GM18508 (cell line): ENCODE measurements at regions not wholly inside any gene's neighbourhood (a gene's known extent, or its start where the extent isn't known, plus 50 kb on each side); places are given as distances from the start of the nearest gene placed in this dataset.
"Not testable (repeated sequence)": the region's sequence is repeated elsewhere in the genome, so short reads cannot be mapped to it uniquely, and the experiment has no call there.

Source experiments
- ATAC-seq: cut with Tn5 transposase; IDR thresholded peaks from one replicate; pipeline ENCODE4 v1.9.1; 2021; ENCODE audit warnings: moderate number of reproducible peaks; ENCODE audit not compliant: insufficient read depth, unreplicated experiment

GRCh38 chr1:185681034-185681633 lies 53.1 kb upstream of the HMCN1 start:
- no peak for ATAC-seq

DNA sequence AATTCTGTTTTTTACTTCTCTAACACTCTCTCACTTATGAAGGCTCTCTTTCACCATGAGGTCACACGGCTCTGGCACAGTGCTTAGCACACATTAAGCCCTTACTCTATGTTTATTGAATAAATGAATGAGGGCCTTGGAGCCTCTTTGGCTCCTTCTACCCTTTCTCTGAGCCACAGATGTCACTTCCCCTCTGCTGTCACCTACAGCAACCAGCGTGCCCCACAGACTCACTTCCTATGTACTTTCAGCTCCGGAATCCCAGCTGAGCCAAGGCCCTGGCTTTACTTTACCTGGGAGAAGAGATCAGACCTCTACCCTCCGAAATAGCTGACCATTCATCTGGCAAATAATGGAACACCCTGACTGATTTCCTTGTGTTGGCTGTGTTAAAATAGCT lies 53.7 kb upstream of the HMCN1 start:
- no peak for ATAC-seq

DNA sequence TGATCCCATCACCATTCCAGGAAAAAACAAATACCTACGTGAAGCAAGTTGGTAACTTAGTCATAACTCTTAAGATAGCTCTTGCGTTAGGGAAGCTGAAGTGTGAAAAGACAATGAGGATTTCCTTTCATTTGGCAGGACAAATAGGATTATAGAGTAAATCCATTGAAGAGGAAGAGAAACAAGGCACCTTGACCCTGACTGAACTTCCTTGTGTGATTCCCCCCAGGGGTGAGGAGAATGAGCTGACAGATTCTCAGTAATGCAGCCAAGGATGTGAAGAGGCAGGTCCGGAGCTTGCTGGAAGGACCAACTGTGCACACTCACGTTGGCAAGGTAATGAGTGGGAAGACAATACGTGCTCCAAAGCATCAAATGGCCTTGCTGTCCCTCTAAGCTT lies 55.0 kb upstream of the HMCN1 start:
- ATAC-seq = no peak

DNA sequence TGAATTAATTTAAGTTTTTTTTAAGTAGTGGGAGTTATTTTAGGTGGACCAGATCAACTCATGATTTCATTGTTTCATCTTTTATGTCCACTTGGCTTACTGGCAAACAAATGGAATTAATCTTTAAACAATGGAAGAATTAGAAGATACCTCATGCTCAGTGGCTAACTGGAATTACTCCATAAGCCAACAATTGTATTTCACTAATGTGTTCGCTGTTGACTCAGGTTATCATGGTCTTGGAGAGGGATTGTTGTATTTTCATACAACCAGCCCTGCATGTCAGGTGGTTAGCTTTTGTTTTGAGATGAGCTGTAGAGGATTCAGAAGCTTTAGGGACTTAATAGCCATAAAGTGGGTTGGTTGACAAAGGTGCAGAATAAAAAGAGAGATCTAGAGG lies 57.2 kb upstream of the HMCN1 start:
- no peak for ATAC-seq

DNA sequence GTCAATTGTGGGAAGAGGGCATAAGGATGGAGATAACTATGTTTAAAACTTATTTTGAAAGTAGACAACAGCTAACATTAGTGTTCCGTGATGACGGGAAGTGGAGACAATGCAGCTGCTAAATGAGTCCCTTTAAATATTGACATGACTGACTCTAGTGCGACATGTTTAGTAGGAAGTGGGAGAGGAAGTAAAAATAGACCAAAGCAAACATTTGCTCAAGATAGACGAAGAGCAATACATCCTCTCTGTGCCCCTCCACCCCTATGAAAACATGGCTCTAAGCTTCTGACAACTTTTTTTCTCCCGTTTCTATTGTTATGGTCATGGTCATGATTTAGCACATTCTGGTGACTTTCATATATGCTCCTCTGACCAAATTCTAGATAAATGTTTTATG lies 60.0 kb upstream of the HMCN1 start:
- no peak for ATAC-seq

- ATAC-seq = no peak
Measured at GRCh38 chr1:185672719-185673360, 61.4 kb upstream of the HMCN1 start.

- ATAC-seq = peak; percentile 66
Measured at GRCh38 chr1:185670187-185670627, 64.0 kb upstream of the HMCN1 start.

GRCh38 chr1:185668013-185668412 lies 66.2 kb upstream of the HMCN1 start:
- ATAC-seq = no peak

DNA sequence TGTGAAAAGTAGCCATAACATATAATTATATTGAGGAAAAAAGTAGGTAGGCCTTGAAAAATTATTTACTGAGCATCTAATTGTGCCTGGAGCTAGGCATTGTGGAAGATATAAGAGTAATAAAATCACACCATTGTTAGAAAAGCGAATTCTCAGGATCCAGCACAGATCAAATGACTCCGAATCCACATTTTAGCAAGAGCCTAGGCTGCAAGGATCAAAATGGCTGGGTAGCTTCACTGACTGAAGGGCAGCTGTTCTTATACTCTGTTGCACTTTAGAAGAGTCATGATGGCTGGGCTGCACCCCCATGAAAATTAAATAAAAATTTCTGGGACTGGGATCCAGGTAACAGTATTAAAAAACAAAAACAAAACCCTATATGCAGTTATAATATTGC lies 67.6 kb upstream of the HMCN1 start:
- ATAC-seq = no peak

DNA sequence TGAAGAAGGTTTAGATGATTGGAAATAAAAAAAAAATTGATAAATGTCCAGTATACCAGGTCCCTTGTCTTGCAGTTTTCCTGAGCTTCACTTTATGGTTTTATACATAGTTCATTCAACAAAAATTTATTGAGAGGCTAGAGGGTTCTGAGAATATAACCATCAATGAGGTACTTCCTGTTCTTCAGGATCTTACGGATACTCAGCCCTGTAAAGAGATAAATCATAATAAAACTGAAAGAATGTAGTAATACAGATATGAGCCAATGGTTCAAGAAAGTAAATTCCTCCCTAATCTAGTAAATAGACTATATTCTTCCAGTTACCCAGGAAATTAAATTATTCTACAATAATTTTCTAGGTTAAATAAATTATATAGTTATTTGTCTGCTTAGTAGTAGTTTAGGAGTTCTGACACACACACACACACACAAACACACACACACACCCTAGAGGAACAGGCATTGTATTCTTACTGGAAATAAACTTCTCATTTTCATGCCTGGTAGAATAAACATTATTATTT lies 70.4 kb upstream of the HMCN1 start:
- no peak for ATAC-seq

GRCh38 chr1:185663332-185663731 lies 70.9 kb upstream of the HMCN1 start:
- no peak for ATAC-seq

DNA sequence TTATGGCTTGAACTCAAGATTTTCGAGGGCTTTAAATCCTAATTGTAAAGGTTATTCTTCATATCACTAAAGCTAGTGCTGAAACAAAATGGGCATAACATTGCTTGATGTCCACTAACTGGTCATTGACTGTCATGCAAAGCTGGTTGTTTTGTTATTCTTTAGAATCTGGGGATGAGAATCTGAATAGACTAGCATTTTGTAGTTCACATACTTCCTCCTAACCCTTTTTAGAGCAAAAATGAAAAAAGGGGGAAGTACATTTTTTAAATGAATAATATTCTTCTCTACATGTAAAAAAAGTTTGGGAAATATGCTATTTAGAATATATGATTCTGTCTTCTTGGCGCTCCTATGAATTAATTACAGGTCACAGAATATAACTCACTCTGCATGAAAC lies 72.2 kb upstream of the HMCN1 start:
- no peak for ATAC-seq

- ATAC-seq = no peak
Measured at GRCh38 chr1:185656663-185657062, 77.5 kb upstream of the HMCN1 start.

DNA sequence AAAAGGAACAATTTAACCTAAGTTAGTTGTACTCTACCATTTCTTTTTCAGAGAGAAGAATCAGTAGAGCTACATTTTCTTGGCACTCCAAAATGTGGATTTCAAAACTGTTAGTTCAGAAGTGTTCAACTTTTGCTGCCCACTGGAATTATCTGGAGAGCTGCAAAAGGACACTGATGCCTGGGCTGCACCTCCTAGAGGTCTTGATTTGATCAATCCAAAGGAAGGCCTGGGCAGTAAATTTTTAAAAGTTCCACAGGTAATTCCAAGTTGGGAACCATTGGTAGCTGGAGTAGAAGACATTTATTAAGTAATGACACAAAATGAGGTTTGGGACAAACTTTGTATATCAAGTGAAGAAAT lies 79.3 kb upstream of the HMCN1 start:
- no peak for ATAC-seq

DNA sequence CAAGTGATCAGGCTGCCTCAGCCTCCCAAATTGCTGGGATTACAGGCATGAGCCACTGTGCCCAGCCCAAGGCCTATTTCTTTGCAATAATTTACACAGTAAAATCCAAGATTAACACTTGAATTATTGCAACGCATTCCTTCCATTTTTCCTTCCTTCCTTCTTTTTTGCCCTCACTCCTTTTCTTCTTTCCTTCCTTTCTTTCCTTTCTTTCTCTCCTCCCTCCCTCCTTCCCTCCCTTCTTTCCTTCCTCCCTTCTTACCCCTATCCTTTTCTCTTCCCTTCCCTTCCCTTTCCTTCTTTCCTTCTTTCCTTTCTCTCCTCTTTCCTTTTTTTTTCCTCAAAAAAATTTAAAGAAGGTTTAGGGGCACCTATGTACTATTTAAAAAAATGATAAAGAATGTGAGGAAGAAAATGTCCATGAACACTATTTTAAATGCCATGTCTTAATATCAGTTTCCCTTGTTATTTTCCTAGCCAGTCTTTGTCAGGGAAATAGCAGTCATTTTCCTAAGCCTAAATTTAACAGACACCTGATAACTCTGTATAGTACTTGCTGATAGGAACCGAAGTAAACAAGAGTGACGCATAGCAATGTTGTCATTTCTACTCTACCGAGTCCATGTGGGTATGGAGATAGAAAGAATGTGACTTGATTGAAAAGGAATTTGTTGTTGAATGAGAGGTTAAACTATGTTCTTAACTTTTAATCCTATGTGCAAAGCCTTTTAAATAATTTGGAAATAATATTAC lies 79.8 kb upstream of the HMCN1 start:
- no peak for ATAC-seq

GRCh38 chr1:185653615-185654014 lies 80.6 kb upstream of the HMCN1 start:
- no peak for ATAC-seq

- ATAC-seq = no peak
Measured at GRCh38 chr1:185652348-185652747, 81.8 kb upstream of the HMCN1 start.

DNA sequence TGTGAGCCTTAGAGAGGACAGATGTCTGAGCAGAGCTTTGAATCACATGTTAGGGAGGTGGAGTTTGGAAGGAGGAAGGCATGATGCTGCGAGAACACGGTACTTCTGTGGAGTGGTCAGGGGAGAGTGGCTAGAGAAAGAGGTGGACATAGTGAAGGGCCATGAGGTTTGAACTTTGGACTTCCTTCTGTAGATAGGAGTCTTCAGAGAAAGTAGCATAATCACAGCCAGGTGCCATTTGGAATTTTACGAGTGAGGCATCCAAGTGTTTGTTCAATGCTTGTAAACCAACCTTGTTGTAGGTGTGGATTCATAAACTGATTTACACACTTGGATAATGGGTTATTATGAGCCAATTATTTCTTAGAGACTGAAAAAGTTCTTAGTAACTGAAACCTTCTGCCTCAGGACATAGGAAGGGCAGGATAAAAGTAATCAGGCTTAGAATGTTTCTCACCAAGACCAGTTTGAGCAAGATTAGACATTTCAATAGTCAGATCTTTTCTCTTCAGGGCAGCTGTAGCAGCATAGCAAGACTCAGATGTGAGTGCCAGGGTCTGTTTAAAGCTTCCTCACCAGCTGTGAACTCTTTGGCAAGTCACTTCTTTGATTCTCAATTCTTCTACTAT lies 83.5 kb upstream of the HMCN1 start:
- no peak for ATAC-seq

GRCh38 chr1:185648858-185649589 lies 85.2 kb upstream of the HMCN1 start:
- no peak for ATAC-seq

DNA sequence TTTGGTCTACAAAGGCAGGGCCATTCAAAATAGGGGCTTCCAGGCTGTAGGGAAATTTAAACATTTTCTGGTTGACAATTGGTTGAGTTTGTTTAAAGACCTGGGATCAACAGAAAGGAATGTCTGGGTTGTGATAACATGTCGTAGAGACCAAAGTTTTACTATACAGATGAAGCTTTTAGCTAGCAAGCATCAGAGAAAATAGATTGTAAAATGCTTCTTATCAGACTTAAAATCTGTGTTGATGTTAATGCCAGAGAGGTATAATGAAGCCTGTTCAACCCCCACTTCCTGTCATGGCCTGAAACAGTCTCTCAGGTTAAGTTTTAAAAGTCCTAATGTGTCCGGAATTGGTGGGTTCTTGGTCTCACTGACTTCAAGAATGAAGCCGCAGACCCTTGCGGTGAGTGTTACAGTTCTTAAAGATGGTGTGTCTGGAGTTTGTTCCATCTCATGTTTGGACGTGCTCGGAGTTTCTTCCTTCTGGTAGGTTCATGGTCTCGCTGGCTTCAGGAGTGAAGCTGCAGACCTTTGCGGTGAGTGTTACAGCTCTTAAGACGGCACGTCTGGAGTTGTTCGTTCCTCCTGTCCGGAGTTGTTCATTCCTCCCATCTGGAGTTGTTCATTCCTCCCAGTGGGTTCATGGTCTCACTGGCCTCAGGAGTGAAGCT lies 86.5 kb upstream of the HMCN1 start:
- not testable (repeated sequence) for ATAC-seq
